ENCODE measurements at regions not wholly inside any gene's neighbourhood (a gene's known extent, or its start where the extent isn't known, plus 50 kb on each side); places are given as distances from the start of the nearest gene placed in this dataset.

GRCh38 chr1:22387919-22388580, 63.6 kb upstream of the ZBTB40 start:
- H3K9me3 ChIP-seq (ENCODE audit: control insufficient read depth in 1 of 2, low read length in 2 of 2): no peaks in the 10 kb centered on the region
- no peaks in the 10 kb centered on the region for H3K36me3 Mint-ChIP-seq
- CTCF ChIA-PET (ENCODE audit: partially characterized antibody): no interaction called here
- no peaks in the 10 kb centered on the region for H3K4me1 ChIP-seq (ENCODE audit: insufficient read depth, low read length)
- intact Hi-C loops (cut with micrococcal nuclease): no loop called here
- H3K9me3 Mint-ChIP-seq: peaks cover 0 to 1% (median 0%) of the 10 kb centered on the region in 8 donors
- POLR2A ChIA-PET (ENCODE audit: partially characterized antibody): no interaction called here
- H3K4me3 Mint-ChIP-seq: no peak overlapping the region
- DNase-seq: no peak
- no peak overlapping the region for H3K27ac Mint-ChIP-seq
- H3K27ac ChIP-seq (ENCODE audit: low read depth, low read length): no peak overlapping the region
- H3K27me3 Mint-ChIP-seq: peaks cover 28 to 49% of the 10 kb centered on the region in 2 donors
- no peak overlapping the region for H3K4me3 ChIP-seq (ENCODE audit: low read length in 2 of 2)
- H3K36me3 ChIP-seq (ENCODE audit: insufficient read depth, low read length): no peaks in the 10 kb centered on the region
- H3K4me1 Mint-ChIP-seq: no peaks in the 10 kb centered on the region
- H3K27me3 ChIP-seq (ENCODE audit: insufficient read depth, low read length): peaks cover 7% of the 10 kb centered on the region

GRCh38 chr1:22388671-22389450, 62.8 kb upstream of the ZBTB40 start:
- intact Hi-C loops (cut with micrococcal nuclease): no loop called here
- no peaks in the 10 kb centered on the region for H3K36me3 ChIP-seq (ENCODE audit: insufficient read depth, low read length)
- H3K27ac Mint-ChIP-seq: no peak overlapping the region
- no peaks in the 10 kb centered on the region for H3K4me1 Mint-ChIP-seq
- POLR2A ChIA-PET (ENCODE audit: partially characterized antibody): no interaction called here
- H3K4me1 ChIP-seq (ENCODE audit: insufficient read depth, low read length): no peaks in the 10 kb centered on the region
- no peaks in the 10 kb centered on the region for H3K36me3 Mint-ChIP-seq
- H3K4me3 Mint-ChIP-seq: no peak overlapping the region
- peaks cover 0 to 1% (median 0%) of the 10 kb centered on the region in 8 donors for H3K9me3 Mint-ChIP-seq
- no peak for DNase-seq
- no peaks in the 10 kb centered on the region for H3K9me3 ChIP-seq (ENCODE audit: control insufficient read depth in 1 of 2, low read length in 2 of 2)
- H3K27me3 Mint-ChIP-seq: peaks cover 26 to 47% of the 10 kb centered on the region in 2 donors
- H3K27ac ChIP-seq (ENCODE audit: low read depth, low read length): no peak overlapping the region
- peaks cover 7% of the 10 kb centered on the region for H3K27me3 ChIP-seq (ENCODE audit: insufficient read depth, low read length)
- no peak overlapping the region for H3K4me3 ChIP-seq (ENCODE audit: low read length in 2 of 2)
- CTCF ChIA-PET (ENCODE audit: partially characterized antibody): no interaction called here

- Mint-ChIP-seq H3K9me3 (no peaks in the 10 kb centered on the region), H3K36me3 (no peaks in the 10 kb centered on the region), H3K4me1 (peaks cover 6 to 12% (median 9%) of the 10 kb centered on the region in 4 donors), H3K4me3 (no peak overlapping the region), H3K27ac (no peak overlapping the region), H3K27me3 (peaks cover 40 to 61% of the 10 kb centered on the region in 2 donors)
- Histone ChIP-seq H3K4me3 (ENCODE audit: low read length in 2 of 2) (no peak overlapping the region), H3K9me3 (ENCODE audit: control insufficient read depth in 1 of 2, low read length in 2 of 2) (no peaks in the 10 kb centered on the region), H3K4me1 (ENCODE audit: insufficient read depth, low read length) (peaks cover 8% of the 10 kb centered on the region), H3K27me3 (ENCODE audit: insufficient read depth, low read length) (peaks cover 8% of the 10 kb centered on the region), H3K27ac (ENCODE audit: low read depth, low read length) (no peak overlapping the region), H3K36me3 (ENCODE audit: insufficient read depth, low read length) (no peaks in the 10 kb centered on the region)
- DNase-seq: no peak
- ChIA-PET POLR2A (ENCODE audit: partially characterized antibody) (no interaction called here), CTCF (ENCODE audit: partially characterized antibody) (no interaction called here)
- intact Hi-C loops (cut with micrococcal nuclease): no loop called here
These were observed 58.1 kb upstream of the ZBTB40 start for GRCh38 chr1:22393587-22393986.

- Mint-ChIP-seq H3K4me1 (peaks cover 16 to 25% (median 20%) of the 10 kb centered on the region in 4 donors), H3K36me3 (no peaks in the 10 kb centered on the region), H3K27me3 (peaks cover 56 to 62% of the 10 kb centered on the region in 2 donors), H3K27ac (peak overlapping the region in 1 of 7 donors; percentile 19), H3K9me3 (no peaks in the 10 kb centered on the region), H3K4me3 (peak overlapping the region in 6 of 8 donors; percentile 7 to 55 (median 22))
- ChIA-PET POLR2A (ENCODE audit: partially characterized antibody) (no interaction called here), CTCF (ENCODE audit: partially characterized antibody) (interaction anchor here (1.3 kb wide), 1 partner anchor 18 kb away, joined by 3 read pairs; no protein-coding TSS in a partner anchor)
- DNase-seq: peak in 4 of 5 donors; percentile 41 to 58 (median 52)
- peaks cover 17% of the 10 kb centered on the region for H3K4me1 ChIP-seq (ENCODE audit: insufficient read depth, low read length)
- no peaks in the 10 kb centered on the region for H3K9me3 ChIP-seq (ENCODE audit: control insufficient read depth in 1 of 2, low read length in 2 of 2)
- H3K27ac ChIP-seq (ENCODE audit: low read depth, low read length): no peak overlapping the region
- intact Hi-C loops (cut with micrococcal nuclease): no loop called here
- H3K4me3 ChIP-seq (ENCODE audit: low read length in 2 of 2): no peak overlapping the region
- H3K27me3 ChIP-seq (ENCODE audit: insufficient read depth, low read length): peaks cover 19% of the 10 kb centered on the region
- H3K36me3 ChIP-seq (ENCODE audit: insufficient read depth, low read length): no peaks in the 10 kb centered on the region
These were observed 52.8 kb upstream of the ZBTB40 start for GRCh38 chr1:22398656-22399420.

GRCh38 chr1:22399421-22400091, 52.1 kb upstream of the ZBTB40 start:
- H3K27me3 Mint-ChIP-seq: peaks cover 57 to 63% of the 10 kb centered on the region in 2 donors
- no peaks in the 10 kb centered on the region for H3K9me3 ChIP-seq (ENCODE audit: control insufficient read depth in 1 of 2, low read length in 2 of 2)
- peaks cover 19% of the 10 kb centered on the region for H3K27me3 ChIP-seq (ENCODE audit: insufficient read depth, low read length)
- H3K4me3 Mint-ChIP-seq: peak overlapping the region in 2 of 8 donors; percentile 35 to 55
- H3K27ac ChIP-seq (ENCODE audit: low read depth, low read length): no peak overlapping the region
- no peak overlapping the region for H3K4me3 ChIP-seq (ENCODE audit: low read length in 2 of 2)
- no peaks in the 10 kb centered on the region for H3K9me3 Mint-ChIP-seq
- no peaks in the 10 kb centered on the region for H3K36me3 Mint-ChIP-seq
- POLR2A ChIA-PET (ENCODE audit: partially characterized antibody): no interaction called here
- intact Hi-C loops (cut with micrococcal nuclease): no loop called here
- CTCF ChIA-PET (ENCODE audit: partially characterized antibody): interaction anchor here (1.3 kb wide), 1 partner anchor 17 kb away, joined by 3 read pairs; no protein-coding TSS in a partner anchor
- peaks cover 17% of the 10 kb centered on the region for H3K4me1 ChIP-seq (ENCODE audit: insufficient read depth, low read length)
- H3K36me3 ChIP-seq (ENCODE audit: insufficient read depth, low read length): no peaks in the 10 kb centered on the region
- no peak for DNase-seq
- no peak overlapping the region for H3K27ac Mint-ChIP-seq
- H3K4me1 Mint-ChIP-seq: peaks cover 16 to 25% (median 20%) of the 10 kb centered on the region in 4 donors

Data from CD4-positive, alpha-beta memory T cell (primary cell).